Vagina (tissue), 2 donors: ENCODE measurements at regions not wholly inside any gene's neighbourhood (a gene's known extent, or its start where the extent isn't known, plus 50 kb on each side); places are given as distances from the start of the nearest gene placed in this dataset.

Experiments used
- DNase-seq, 2 donors: peaks; one replicate each; pipeline ENCODE4 v3.0.0-alpha.2; 2017; ENCODE audit errors: extremely low spot score in 2 of 2
- H3K27ac ChIP-seq: fragments of 200-600 bp; sonication (generic); one replicate; pipeline ENCODE4 v1.5.1; 2019
- H3K27me3 ChIP-seq: fragments of 200-600 bp; sonication (generic); one replicate; pipeline ENCODE4 v1.5.1; 2019
- H3K36me3 ChIP-seq, 2 donors: fragments of 200-600 bp; sonication (generic); one replicate each; pipeline ENCODE4 v1.5.1; 2017 to 2019
- H3K4me1 ChIP-seq: fragments of 200-600 bp; sonication (generic); one replicate; pipeline ENCODE4 v1.5.1; 2019
- H3K4me3 ChIP-seq, 2 donors: fragments of 200-600 bp; sonication (generic); 1 replicate in 1 of 2; 2 replicates in 1 of 2; pipeline ENCODE4 v1.5.1; 2016 to 2019
- H3K9me3 ChIP-seq: fragments of 200-600 bp; sonication (generic); one replicate; pipeline ENCODE4 v1.5.1; 2019
- POLR2A ChIP-seq, 2 donors: fragments of 450-650 bp; IDR thresholded peaks; one replicate each; pipeline ENCODE4 v1.6.1; 2017; ENCODE audit warnings: antibody characterized with exemption in 2 of 2, mild to moderate bottlenecking in 2 of 2, moderate library complexity in 2 of 2
- POLR2AphosphoS5 ChIP-seq, 2 donors: sonication (generic); formaldehyde crosslinking; IDR thresholded peaks; one replicate each; pipeline ENCODE4 v1.9.0; 2017; ENCODE audit warnings: antibody characterized with exemption in 2 of 2, mild to moderate bottlenecking in 2 of 2, low read depth in 1 of 2; ENCODE audit not compliant: insufficient read depth in 1 of 2
- intact Hi-C: fragments of 100-400 bp; cut with DNase I; formaldehyde crosslinking; loops from one replicate; pipeline ENCODE4 v1.15.1; 2023
- TF ChIP-seq, protein P1 (sequence below), 3 experiments: fragments of 450-650 bp in 2 of 3; fragments of 200-600 bp in 1 of 3; sonication (generic) in 1 of 3; IDR thresholded peaks; one replicate each; pipeline ENCODE4 v1.5.1; 2017 to 2019; ENCODE audit warnings: antibody characterized with exemption in 3 of 3, mild to moderate bottlenecking in 2 of 3, moderate library complexity in 2 of 3

DNA sequence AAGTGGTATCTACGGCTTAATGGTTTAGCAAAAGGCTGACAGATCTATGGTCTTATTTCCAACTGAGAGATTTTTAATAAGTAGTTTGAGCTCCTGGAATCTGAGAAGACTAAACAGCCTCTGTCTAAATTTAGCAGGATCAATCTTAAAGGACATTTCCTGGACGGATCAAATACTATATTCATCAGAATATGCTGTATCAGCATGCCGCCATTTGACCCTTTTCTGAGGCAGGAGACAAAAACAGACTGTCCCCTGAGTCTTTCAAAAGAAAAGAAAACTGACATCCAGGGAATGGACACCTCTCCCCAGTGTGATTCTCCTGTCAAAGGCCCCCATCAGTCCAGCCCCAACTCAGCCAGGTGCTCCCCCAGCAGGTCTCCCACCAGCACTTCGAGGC, 443.7 kb downstream of the GXYLT1 start:
- no peaks in the 10 kb centered on the region for H3K9me3 ChIP-seq
- no peak overlapping the region for H3K27ac ChIP-seq
- H3K4me1 ChIP-seq: no peaks in the 10 kb centered on the region
- H3K36me3 ChIP-seq: no peaks in the 10 kb centered on the region
- intact Hi-C loops: no loop called here
- no peak for TF ChIP-seq POLR2AphosphoS5 (IDR thresholded peaks at IDR 0.05; ENCODE audit: insufficient read depth in 1 of 2, low read depth in 1 of 2)
- no peak for TF ChIP-seq POLR2A (IDR thresholded peaks at IDR 0.05)
- TF ChIP-seq, protein P1, sequence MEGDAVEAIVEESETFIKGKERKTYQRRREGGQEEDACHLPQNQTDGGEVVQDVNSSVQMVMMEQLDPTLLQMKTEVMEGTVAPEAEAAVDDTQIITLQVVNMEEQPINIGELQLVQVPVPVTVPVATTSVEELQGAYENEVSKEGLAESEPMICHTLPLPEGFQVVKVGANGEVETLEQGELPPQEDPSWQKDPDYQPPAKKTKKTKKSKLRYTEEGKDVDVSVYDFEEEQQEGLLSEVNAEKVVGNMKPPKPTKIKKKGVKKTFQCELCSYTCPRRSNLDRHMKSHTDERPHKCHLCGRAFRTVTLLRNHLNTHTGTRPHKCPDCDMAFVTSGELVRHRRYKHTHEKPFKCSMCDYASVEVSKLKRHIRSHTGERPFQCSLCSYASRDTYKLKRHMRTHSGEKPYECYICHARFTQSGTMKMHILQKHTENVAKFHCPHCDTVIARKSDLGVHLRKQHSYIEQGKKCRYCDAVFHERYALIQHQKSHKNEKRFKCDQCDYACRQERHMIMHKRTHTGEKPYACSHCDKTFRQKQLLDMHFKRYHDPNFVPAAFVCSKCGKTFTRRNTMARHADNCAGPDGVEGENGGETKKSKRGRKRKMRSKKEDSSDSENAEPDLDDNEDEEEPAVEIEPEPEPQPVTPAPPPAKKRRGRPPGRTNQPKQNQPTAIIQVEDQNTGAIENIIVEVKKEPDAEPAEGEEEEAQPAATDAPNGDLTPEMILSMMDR (IDR thresholded peaks at IDR 0.05): no peak
- H3K4me3 ChIP-seq: no peak overlapping the region
- DNase-seq: no peak
- H3K27me3 ChIP-seq: no peaks in the 10 kb centered on the region

DNA sequence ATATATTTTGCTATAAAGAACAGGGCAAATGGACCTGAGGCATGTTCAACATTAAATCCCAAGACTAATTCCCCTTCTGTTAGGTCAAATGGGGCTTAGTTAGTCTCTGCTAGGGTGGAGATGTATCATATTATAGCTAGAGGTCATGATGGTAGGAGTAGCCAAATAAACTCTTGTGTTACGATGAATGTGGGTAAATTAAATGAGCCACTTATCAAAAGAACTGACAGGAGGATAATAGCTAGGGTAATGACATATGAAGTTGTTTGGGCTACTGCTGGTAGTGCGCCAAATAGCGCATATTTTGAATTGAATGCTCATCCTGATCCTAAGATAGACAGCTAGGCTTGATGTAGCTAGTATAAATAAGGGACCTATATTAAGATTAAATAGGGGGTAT, 445.0 kb downstream of the GXYLT1 start:
- H3K27ac ChIP-seq: no peak overlapping the region
- intact Hi-C loops: no loop called here
- no peaks in the 10 kb centered on the region for H3K4me1 ChIP-seq
- H3K27me3 ChIP-seq: no peaks in the 10 kb centered on the region
- H3K9me3 ChIP-seq: no peaks in the 10 kb centered on the region
- H3K4me3 ChIP-seq: no peak overlapping the region
- no peaks in the 10 kb centered on the region for H3K36me3 ChIP-seq
- no peak for DNase-seq
- TF ChIP-seq, protein P1 (IDR thresholded peaks at IDR 0.05): no peak
- TF ChIP-seq POLR2A (IDR thresholded peaks at IDR 0.05) (no peak), POLR2AphosphoS5 (IDR thresholded peaks at IDR 0.05; ENCODE audit: insufficient read depth in 1 of 2, low read depth in 1 of 2) (no peak)

DNA sequence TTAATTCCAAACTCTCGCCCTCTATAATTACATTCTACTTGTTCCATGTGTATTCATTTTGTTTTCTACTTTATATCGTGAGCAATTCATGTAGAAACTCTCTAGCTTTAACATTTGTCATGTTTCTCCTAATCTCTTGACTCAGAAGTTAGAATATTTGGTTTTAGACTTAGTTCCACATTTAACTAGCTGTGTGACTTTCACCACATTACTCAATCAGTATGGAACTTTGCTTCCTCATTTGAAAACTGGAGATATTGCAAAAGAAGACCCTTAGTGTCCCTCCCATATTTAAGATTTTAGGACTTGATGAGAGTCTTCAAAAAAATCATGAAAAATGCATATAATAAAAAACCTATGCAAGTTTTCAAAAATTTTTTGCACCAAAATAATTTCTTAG, 447.5 kb downstream of the GXYLT1 start:
- Histone ChIP-seq H3K27me3 (no peaks in the 10 kb centered on the region), H3K36me3 (no peaks in the 10 kb centered on the region), H3K4me3 (no peak overlapping the region), H3K4me1 (no peaks in the 10 kb centered on the region), H3K27ac (no peak overlapping the region), H3K9me3 (no peaks in the 10 kb centered on the region)
- DNase-seq: no peak
- intact Hi-C loops: no loop called here
- TF ChIP-seq POLR2AphosphoS5 (IDR thresholded peaks at IDR 0.05; ENCODE audit: insufficient read depth in 1 of 2, low read depth in 1 of 2) (no peak), POLR2A (IDR thresholded peaks at IDR 0.05) (no peak)
- TF ChIP-seq, protein P1 (IDR thresholded peaks at IDR 0.05): no peak

DNA sequence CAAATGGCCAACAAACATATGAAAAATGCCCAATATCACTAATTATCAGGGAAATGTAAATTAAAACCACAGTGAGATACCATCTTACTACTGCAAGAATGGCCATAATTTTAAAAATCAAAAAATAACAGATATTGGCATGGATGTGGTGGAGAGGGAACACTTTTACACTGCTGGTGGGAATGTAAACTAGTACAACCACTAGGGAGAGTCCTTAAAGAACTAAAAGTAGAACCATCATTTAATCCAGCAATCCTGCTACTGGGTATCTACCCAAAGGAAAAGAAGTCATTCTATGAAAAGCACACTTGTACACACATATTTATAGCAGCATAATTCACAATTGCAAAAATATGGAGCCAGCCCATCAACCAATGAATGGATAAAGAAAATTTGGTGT, 459.7 kb downstream of the GXYLT1 start:
- H3K9me3 ChIP-seq: no peaks in the 10 kb centered on the region
- intact Hi-C loops: loop anchor here (10.0 kb wide), 1 partner anchor 340 kb away; no protein-coding TSS in a partner anchor
- no peak for DNase-seq

More for the DNA sequence above, 459.7 kb downstream of the GXYLT1 start:
- Histone ChIP-seq H3K4me3 (no peak overlapping the region), H3K36me3 (no peaks in the 10 kb centered on the region), H3K27me3 (no peaks in the 10 kb centered on the region), H3K27ac (no peak overlapping the region), H3K4me1 (no peaks in the 10 kb centered on the region)
- no peak for TF ChIP-seq POLR2AphosphoS5 (IDR thresholded peaks at IDR 0.05; ENCODE audit: insufficient read depth in 1 of 2, low read depth in 1 of 2)
- no peak for TF ChIP-seq POLR2A (IDR thresholded peaks at IDR 0.05)
- TF ChIP-seq, protein P1 (IDR thresholded peaks at IDR 0.05): peak in 1 of 3 experiments; percentile 30
